ENCODE measurements at regions not wholly inside any gene's neighbourhood (a gene's known extent, or its start where the extent isn't known, plus 50 kb on each side); places are given as distances from the start of the nearest gene placed in this dataset.

DNA sequence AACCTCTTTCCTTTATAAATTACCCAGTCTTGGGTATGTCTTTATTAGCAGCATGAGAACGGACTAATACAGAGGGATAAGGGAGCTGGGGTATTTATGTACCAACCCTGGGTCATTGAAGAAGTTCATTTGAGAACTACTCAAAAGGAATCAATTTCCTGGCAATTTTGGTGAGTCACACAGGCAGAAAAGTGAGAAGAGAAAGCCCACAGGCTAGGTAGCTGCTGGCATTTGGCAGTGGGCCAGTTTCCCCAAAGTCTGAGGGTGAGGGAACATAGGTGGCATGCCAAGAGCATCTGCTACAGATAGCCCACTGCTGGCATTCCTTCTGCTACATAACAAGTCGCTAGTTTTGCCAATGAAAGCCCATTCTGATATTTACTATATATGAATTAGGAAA is 411.2 kb downstream of the MID1IP1 start:
- no peak overlapping the region for H3K27ac ChIP-seq
- ATAC-seq (no peak), DNase-seq (no peak)
- H3K9me3 ChIP-seq: no peaks in the 10 kb centered on the region
- intact Hi-C loops (cut with DNase I): no loop called here
- no peaks in the 10 kb centered on the region for H3K27me3 ChIP-seq (ENCODE audit: low read depth)
- H3K36me3 ChIP-seq: no peaks in the 10 kb centered on the region
- no peak for TF ChIP-seq CTCF (IDR thresholded peaks at IDR 0.05)
- no peaks in the 10 kb centered on the region for H3K4me1 ChIP-seq
- no peak overlapping the region for H3K4me3 ChIP-seq

- no peaks in the 10 kb centered on the region for H3K9me3 ChIP-seq
- intact Hi-C loops (cut with DNase I): no loop called here
- H3K27ac ChIP-seq: no peak overlapping the region
- H3K27me3 ChIP-seq (ENCODE audit: low read depth): no peaks in the 10 kb centered on the region
- H3K4me1 ChIP-seq: no peaks in the 10 kb centered on the region
- no peak for TF ChIP-seq CTCF (IDR thresholded peaks at IDR 0.05)
- H3K36me3 ChIP-seq: no peaks in the 10 kb centered on the region
- no peak for DNase-seq
- no peak for ATAC-seq
- no peak overlapping the region for H3K4me3 ChIP-seq
Measured at GRCh38 chrX:39214387-39215126, 413.3 kb downstream of the MID1IP1 start.

DNA sequence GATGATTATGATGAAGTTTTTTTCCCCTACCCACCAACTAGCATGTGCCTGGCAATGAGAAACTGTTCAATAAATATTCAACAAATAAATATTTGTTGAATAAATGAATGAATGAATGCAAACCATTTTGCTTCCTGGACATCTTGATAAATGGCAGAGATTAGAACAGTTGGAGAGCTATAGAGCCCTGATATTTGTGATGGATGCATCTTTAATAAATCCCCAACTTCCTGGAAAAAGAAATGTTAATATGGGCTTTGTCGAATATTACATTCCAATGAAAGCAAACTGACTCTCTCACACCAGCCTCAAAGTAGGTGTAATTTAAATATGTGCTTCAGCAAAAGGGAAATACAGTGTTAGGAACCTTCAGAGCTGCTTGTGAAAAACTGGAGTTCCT is 419.7 kb downstream of the MID1IP1 start:
- no peak for DNase-seq
- H3K4me1 ChIP-seq: no peaks in the 10 kb centered on the region

DNA sequence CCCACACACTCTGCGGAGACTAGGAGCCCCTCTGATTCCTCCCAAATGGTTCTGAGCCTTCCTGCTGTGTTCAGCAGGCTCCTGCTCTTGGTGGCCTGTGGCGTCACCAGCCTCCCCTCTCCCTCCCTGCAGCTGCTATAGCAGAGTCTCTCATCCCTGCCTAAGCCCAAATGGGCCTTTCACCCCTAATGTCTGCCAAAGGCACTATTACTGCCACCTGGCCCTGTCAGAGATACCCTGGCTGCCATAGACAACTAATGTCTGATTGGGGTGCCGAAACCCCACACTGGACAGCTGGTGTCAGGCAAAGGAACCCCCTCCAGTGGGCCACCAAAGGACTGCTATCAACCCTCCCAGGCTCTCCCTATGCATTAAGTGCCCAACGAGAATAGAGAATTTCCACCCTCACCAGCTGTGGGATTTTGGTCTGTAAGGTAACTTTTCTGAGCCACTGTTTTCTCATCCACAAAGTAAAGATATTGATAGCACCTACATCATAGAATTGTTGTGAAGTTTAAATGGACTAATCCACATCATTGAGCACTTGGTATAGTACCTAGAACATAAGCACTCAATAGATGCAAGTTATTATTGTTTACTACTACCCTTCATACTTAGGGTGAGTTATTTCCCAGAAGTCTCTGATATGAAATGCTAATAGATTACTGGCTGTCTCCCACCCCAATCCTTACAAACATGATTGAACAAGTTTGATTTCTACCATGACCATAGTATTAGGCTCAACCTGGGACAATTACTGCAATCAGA is 421.3 kb downstream of the MID1IP1 start:
- no peak for DNase-seq
- H3K36me3 ChIP-seq: no peaks in the 10 kb centered on the region
- no peak for ATAC-seq
- no peaks in the 10 kb centered on the region for H3K4me1 ChIP-seq
- H3K4me3 ChIP-seq: no peak overlapping the region
- no peak for TF ChIP-seq CTCF (IDR thresholded peaks at IDR 0.05)
- H3K27ac ChIP-seq: no peak overlapping the region
- intact Hi-C loops (cut with DNase I): no loop called here
- H3K9me3 ChIP-seq: no peaks in the 10 kb centered on the region
- no peaks in the 10 kb centered on the region for H3K27me3 ChIP-seq (ENCODE audit: low read depth)

More for the DNA sequence above, 419.7 kb downstream of the MID1IP1 start:
- Histone ChIP-seq H3K9me3 (no peaks in the 10 kb centered on the region), H3K27me3 (ENCODE audit: low read depth) (no peaks in the 10 kb centered on the region), H3K4me3 (no peak overlapping the region), H3K27ac (no peak overlapping the region), H3K36me3 (no peaks in the 10 kb centered on the region)
- intact Hi-C loops (cut with DNase I): no loop called here
- ATAC-seq: no peak
- no peak for TF ChIP-seq CTCF (IDR thresholded peaks at IDR 0.05)

DNA sequence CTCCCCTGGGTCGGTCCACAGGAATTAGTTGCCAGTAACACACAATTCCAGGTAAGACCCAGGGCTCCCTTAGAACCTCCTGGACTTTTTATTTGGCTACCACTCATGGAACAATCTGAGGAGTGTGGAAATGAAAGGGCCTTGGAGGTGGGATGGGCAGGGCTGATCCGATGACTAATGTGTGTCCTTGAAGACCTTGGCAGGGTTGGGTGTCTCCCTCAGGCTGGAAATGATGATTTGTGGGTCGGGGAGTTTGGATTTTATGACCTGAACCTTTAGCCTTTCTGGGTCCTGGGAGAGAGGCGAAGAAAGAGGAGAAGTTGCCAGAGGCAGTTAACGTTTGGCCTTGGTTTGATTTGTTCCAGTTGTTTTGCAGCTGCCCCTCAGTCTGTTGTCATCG is 425.0 kb downstream of the MID1IP1 start:
- ATAC-seq: no peak
- no peaks in the 10 kb centered on the region for H3K9me3 ChIP-seq
- H3K27me3 ChIP-seq (ENCODE audit: low read depth): no peaks in the 10 kb centered on the region
- no peak overlapping the region for H3K27ac ChIP-seq
- no peak overlapping the region for H3K4me3 ChIP-seq
- H3K4me1 ChIP-seq: no peaks in the 10 kb centered on the region
- no peak for DNase-seq
- intact Hi-C loops (cut with DNase I): no loop called here
- TF ChIP-seq CTCF (IDR thresholded peaks at IDR 0.05): no peak
- no peaks in the 10 kb centered on the region for H3K36me3 ChIP-seq

All from lower lobe of right lung (tissue), 2 donors.